H7 (cell line): ENCODE measurements at regions not wholly inside any gene's neighbourhood (a gene's known extent, or its start where the extent isn't known, plus 50 kb on each side); places are given as distances from the start of the nearest gene placed in this dataset.

Source experiments
- DNase-seq: peaks from one replicate; pipeline ENCODE4 v3.0.0; 2012
- H3K27me3 ChIP-seq: 2 replicates; pipeline ENCODE4 v1.6.0; 2011; ENCODE audit warnings: mild to moderate bottlenecking, low read length; ENCODE audit not compliant: control insufficient read depth, insufficient read depth
- H3K36me3 ChIP-seq: replicated peaks from 2 replicates; pipeline ENCODE4 v1.5.1; 2011; ENCODE audit warnings: low read length; ENCODE audit not compliant: control insufficient read depth, insufficient read depth
- H3K4me3 ChIP-seq: 2 replicates; pipeline ENCODE4 v1.5.1; 2011; ENCODE audit warnings: low read depth, mild to moderate bottlenecking, control low read depth, low read length, moderate library complexity; ENCODE audit not compliant: insufficient read depth

GRCh38 chr5:174235221-174236011 lies 189.9 kb downstream of the NSG2 start:
- Histone ChIP-seq H3K27me3 (no peaks in the 10 kb centered on the region), H3K4me3 (no peak overlapping the region), H3K36me3 (no peaks in the 10 kb centered on the region)
- DNase-seq: no peak

DNA sequence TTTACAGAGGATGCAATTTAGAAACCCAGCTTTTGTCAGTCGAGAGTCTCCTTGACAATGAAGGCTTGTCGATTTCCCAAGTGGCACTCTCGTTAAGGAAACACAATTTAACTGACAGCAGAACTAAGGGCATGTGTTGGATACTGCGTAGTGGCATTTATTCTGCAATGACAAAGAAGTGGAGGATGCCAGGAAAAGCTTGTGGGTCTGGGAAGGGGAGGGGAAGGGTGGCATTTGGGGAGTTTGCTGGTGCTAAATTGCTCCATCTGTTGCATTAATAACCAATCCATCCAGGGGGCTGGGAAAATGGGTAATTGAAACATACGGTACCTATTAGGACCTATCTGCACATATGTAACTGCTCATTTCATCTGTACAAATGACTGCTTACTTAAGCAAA lies 190.6 kb downstream of the NSG2 start:
- DNase-seq: no peak
- Histone ChIP-seq H3K4me3 (no peak overlapping the region), H3K36me3 (no peaks in the 10 kb centered on the region), H3K27me3 (no peaks in the 10 kb centered on the region)

- Histone ChIP-seq H3K4me3 (no peak overlapping the region), H3K27me3 (no peaks in the 10 kb centered on the region), H3K36me3 (no peaks in the 10 kb centered on the region)
- DNase-seq: no peak
These were observed 194.2 kb downstream of the NSG2 start for GRCh38 chr5:174239718-174240117.

DNA sequence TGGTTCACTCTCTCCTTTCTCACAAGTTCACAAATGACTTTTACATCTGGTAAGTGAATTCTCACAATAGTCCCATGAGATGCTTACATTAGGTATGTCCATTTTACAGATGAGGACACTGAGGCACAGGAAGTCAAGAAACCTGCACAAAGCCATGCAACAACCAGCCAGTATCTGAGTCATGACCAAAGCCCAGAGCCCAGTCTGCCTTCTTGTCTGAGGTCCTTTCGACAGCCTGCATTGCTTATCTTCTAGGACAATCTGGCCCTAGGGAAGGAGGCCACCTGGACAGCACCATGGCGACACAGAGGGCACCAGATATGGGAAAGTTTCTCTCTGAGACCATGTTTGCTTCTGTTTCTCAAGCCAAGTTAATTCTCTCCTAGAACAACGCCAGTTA lies 197.1 kb downstream of the NSG2 start:
- H3K36me3 ChIP-seq: no peaks in the 10 kb centered on the region
- no peak for DNase-seq
- no peak overlapping the region for H3K4me3 ChIP-seq
- H3K27me3 ChIP-seq: no peaks in the 10 kb centered on the region

DNA sequence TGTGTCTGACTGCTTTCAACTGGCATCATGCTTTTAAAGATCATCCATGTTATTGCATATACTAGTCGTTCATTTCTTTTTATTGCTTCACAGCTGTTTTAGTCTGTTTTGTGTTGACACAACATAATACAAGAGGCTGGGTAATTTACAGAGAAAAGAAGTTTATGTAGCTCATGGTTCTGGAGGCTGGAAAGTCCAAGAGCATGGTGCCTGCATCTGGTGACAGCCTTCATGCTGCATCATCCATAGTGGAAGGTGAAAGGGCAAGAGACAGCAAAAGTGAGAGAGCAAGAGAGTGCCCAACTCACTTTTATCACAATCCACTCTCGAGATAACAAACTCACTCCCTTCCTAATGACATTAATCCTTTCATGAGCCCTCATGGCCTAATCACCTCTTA lies 198.4 kb downstream of the NSG2 start:
- DNase-seq: no peak
- no peaks in the 10 kb centered on the region for H3K36me3 ChIP-seq
- no peaks in the 10 kb centered on the region for H3K27me3 ChIP-seq
- H3K4me3 ChIP-seq: no peak overlapping the region

DNA sequence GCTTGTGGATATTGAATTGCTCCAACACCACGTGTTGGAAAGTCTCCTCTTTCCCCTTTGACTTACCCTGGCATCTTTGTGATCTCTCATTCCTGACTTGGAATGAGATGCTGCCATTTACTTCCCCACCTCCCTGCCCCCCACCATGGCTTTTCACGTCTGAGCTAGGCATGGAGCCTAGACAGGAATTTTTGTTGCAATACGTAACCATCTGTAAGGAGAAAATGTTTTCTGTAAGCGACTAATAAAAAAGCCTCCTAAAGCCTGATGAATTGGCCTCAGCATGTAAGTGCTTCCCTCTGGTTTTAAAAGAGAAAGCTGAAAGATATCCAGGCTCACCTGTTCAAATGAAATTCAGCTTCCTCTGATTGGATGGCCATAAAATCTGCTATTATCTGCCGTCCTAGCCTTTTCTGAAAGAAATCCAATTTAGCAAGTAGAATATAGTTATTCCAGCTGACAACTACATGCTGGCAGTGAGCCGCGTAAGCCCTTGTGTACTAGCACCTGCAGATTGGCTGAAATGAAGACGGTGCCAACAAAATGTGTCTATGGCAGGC lies 200.1 kb downstream of the NSG2 start:
- H3K4me3 ChIP-seq: no peak overlapping the region
- no peak for DNase-seq

GRCh38 chr5:174246743-174247142 lies 201.2 kb downstream of the NSG2 start:
- no peaks in the 10 kb centered on the region for H3K36me3 ChIP-seq
- no peaks in the 10 kb centered on the region for H3K27me3 ChIP-seq
- no peak for DNase-seq
- no peak overlapping the region for H3K4me3 ChIP-seq

More for the DNA sequence above, 200.1 kb downstream of the NSG2 start:
- H3K27me3 ChIP-seq: no peaks in the 10 kb centered on the region
- H3K36me3 ChIP-seq: no peaks in the 10 kb centered on the region

- H3K36me3 ChIP-seq: no peaks in the 10 kb centered on the region
- no peaks in the 10 kb centered on the region for H3K27me3 ChIP-seq
- H3K4me3 ChIP-seq: no peak overlapping the region
- no peak for DNase-seq
These were observed 201.8 kb downstream of the NSG2 start for GRCh38 chr5:174247301-174247700.

DNA sequence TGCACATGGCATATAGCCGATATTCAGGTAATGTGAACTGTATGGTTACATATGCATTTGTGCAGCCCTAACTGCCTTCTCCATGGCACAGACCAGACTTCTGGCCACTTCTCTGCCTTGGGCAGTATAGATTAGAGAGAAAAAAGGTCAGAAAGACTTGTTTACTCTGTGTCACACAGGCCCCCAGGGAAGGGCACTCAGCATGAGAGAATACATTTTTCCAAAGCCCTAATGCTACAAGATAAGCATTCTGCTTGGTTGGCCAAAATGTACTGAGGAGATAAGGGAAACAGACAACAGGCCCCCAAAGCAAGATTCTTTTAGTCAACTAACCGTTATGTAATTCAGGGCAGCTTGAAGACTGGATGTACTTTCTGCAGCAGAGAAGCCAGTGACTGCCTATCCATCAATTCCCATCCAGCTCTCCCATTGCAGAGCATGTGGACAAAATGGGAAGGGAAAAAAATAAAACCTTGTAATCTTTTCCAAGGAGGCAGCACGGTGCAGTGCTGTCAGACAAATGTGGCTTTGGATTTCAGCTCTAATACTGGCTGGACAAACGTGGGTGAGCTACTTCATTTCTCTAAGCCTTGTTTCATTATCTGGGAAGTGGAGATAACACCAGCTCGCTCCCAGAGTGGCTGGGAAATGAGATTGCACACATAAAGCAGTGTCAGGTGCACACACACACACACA lies 205.9 kb downstream of the NSG2 start:
- no peak overlapping the region for H3K4me3 ChIP-seq
- no peaks in the 10 kb centered on the region for H3K27me3 ChIP-seq
- H3K36me3 ChIP-seq: no peaks in the 10 kb centered on the region
- DNase-seq: no peak

- H3K4me3 ChIP-seq: no peak overlapping the region
- H3K27me3 ChIP-seq: no peaks in the 10 kb centered on the region
- no peaks in the 10 kb centered on the region for H3K36me3 ChIP-seq
- no peak for DNase-seq
These were observed 206.6 kb downstream of the NSG2 start for GRCh38 chr5:174252121-174252520.

- Histone ChIP-seq H3K36me3 (no peaks in the 10 kb centered on the region), H3K27me3 (no peaks in the 10 kb centered on the region), H3K4me3 (no peak overlapping the region)
- DNase-seq: no peak
These were observed 214.4 kb downstream of the NSG2 start for GRCh38 chr5:174259696-174260420.

- no peak for DNase-seq
- Histone ChIP-seq H3K36me3 (no peaks in the 10 kb centered on the region), H3K27me3 (no peaks in the 10 kb centered on the region), H3K4me3 (no peak overlapping the region)
These were observed 225.8 kb downstream of the NSG2 start for GRCh38 chr5:174271316-174271715.

DNA sequence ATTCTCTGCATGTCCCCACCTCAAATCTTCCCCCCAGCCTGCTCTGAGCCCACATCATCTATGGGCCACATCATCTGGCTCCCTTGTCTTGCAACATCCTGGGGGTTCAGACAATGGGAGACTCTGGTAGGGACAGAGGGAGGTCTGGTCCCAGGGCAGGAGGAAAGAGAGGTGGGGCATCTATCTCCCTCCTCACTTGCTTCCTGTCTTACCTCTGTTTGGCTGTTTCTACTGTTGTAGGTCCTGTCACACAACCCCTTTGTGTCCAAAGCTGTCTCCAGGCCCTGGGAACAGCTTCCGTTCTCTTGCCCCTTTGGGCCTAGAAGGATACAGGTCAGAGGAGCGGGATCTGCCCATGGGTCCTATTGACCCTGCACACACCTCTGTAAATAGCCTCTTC lies 227.2 kb downstream of the NSG2 start:
- Histone ChIP-seq H3K36me3 (no peaks in the 10 kb centered on the region), H3K4me3 (no peak overlapping the region), H3K27me3 (no peaks in the 10 kb centered on the region)
- DNase-seq: no peak

GRCh38 chr5:174273325-174273724 lies 227.8 kb downstream of the NSG2 start:
- Histone ChIP-seq H3K36me3 (no peaks in the 10 kb centered on the region), H3K27me3 (no peaks in the 10 kb centered on the region), H3K4me3 (no peak overlapping the region)
- DNase-seq: no peak

DNA sequence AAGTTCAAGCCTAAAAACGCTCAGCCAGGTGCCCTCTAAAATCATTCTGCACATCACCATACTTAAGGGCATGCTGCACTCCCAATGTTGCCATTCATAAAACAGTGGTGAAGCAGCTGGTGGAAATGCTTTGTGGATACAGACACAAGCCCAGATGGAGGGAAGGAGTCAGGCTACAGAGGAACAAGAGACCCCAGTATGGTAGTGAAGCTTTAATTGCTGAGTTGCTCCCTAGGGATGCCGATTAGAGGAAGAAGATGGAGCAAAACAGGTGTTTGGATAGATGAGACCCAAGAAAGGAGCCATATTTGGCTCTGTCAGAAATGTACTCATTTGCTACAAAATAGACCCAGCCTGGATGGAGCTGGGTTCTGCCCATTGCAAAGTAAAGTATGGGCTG lies 230.5 kb downstream of the NSG2 start:
- no peak for DNase-seq
- no peaks in the 10 kb centered on the region for H3K27me3 ChIP-seq
- no peaks in the 10 kb centered on the region for H3K36me3 ChIP-seq
- no peak overlapping the region for H3K4me3 ChIP-seq
